Panc1 (cell line): ENCODE measurements at regions not wholly inside any gene's neighbourhood (a gene's known extent, or its start where the extent isn't known, plus 50 kb on each side); places are given as distances from the start of the nearest gene placed in this dataset.

ENCODE experiments used
- ATAC-seq: fragments of 200-7000 bp; cut with Tn5 transposase; 2 replicates; pipeline ENCODE4 v1.9.1; 2020; ENCODE audit warnings: mild to moderate bottlenecking, moderate library complexity
- BruUV-seq: library from RNA; stranded (reverse); fragments of 400-500 nt; replicated peaks from 2 replicates; lab custom pipeline; 2021; lab: Mats Ljungman, UMichigan
- CTCF ChIA-PET: fragments of 300-600 bp; sonication (Branson Sonifier 250); formaldehyde crosslinking; loops from one replicate; lab custom pipeline; 2022; ENCODE audit warnings: antibody characterized with exemption; lab: Charles Lee
- POLR2A ChIA-PET: fragments of 300-600 bp; sonication (Branson Sonifier 250); formaldehyde crosslinking; loops from one replicate; lab custom pipeline; 2022; ENCODE audit warnings: antibody characterized with exemption; lab: Charles Lee
- DNase-seq: peaks from one replicate; pipeline ENCODE4 v3.0.0-alpha.2; 2010; ENCODE audit warnings: low read depth, low spot score
- H3K27ac ChIP-seq: 2 replicates; pipeline ENCODE4 v1.5.1; 2011; ENCODE audit warnings: mild to moderate bottlenecking, low read length, inconsistent platforms
- H3K27me3 ChIP-seq: fragments of 200-500 bp; sonication (Bioruptor generic); 2 replicates; pipeline ENCODE4 v1.6.0; 2014; ENCODE audit warnings: low read length, inconsistent platforms; ENCODE audit not compliant: control insufficient read depth, insufficient read depth
- H3K36me3 ChIP-seq: fragments of 200-500 bp; sonication (Bioruptor generic); 2 replicates; pipeline ENCODE4 v1.5.1; 2014; ENCODE audit warnings: inconsistent platforms, mild to moderate bottlenecking, low read length, moderate library complexity; ENCODE audit not compliant: control insufficient read depth, insufficient read depth
- H3K4me1 ChIP-seq: 2 replicates; pipeline ENCODE4 v1.5.1; 2011; ENCODE audit warnings: inconsistent platforms, mild to moderate bottlenecking, low read length, moderate library complexity; ENCODE audit not compliant: control insufficient read depth, insufficient read depth
- H3K4me3 ChIP-seq, 2 experiments: 2 replicates each; pipeline ENCODE4 v1.5.1; 2011 to 2012; ENCODE audit warnings: low read depth in 2 of 2, low read length in 2 of 2, mild to moderate bottlenecking in 2 of 2, inconsistent platforms in 1 of 2, moderate library complexity in 1 of 2
- H3K9me3 ChIP-seq: fragments of 200-500 bp; sonication (Bioruptor generic); 2 replicates; pipeline ENCODE4 v1.5.1; 2014; ENCODE audit warnings: low read depth, mild to moderate bottlenecking, inconsistent platforms, low read length, moderate library complexity; ENCODE audit not compliant: control insufficient read depth, insufficient read depth
- POLR2AphosphoS5 ChIP-seq: IDR thresholded peaks from 2 replicates; pipeline ENCODE4 v1.6.1; 2012; ENCODE audit warnings: mild to moderate bottlenecking, low read depth, low read length, moderate library complexity
- REST ChIP-seq, 2 experiments: IDR thresholded peaks; 2 replicates each; pipeline ENCODE4 v1.6.1; 2011 to 2012; ENCODE audit warnings: low read depth in 2 of 2, control low read depth in 1 of 2, low read length in 1 of 2, mild to moderate bottlenecking in 1 of 2, moderate library complexity in 1 of 2; ENCODE audit not compliant: insufficient read depth in 1 of 2
- SIN3A ChIP-seq: IDR thresholded peaks from 2 replicates; pipeline ENCODE4 v1.6.1; 2012; ENCODE audit warnings: low read depth, mild to moderate bottlenecking, low read length, moderate library complexity, borderline replicate concordance; ENCODE audit not compliant: insufficient read depth
- TCF7L2 ChIP-seq: IDR thresholded peaks from 2 replicates; pipeline ENCODE4 v1.6.1; 2011; ENCODE audit warnings: mild to moderate bottlenecking, low read depth, low read length, inconsistent platforms
- in situ Hi-C: cut with HindIII; loops from 2 replicates; pipeline ENCODE4 v1.10.0; 2016; ENCODE audit warnings: low sequenced_read_pairs, low pct_unique_long_range_greater_than_20kb
- intact Hi-C: fragments of 100-400 bp; cut with micrococcal nuclease; formaldehyde crosslinking; loops from one replicate; pipeline ENCODE4 v1.10.0; 2022; ENCODE audit not compliant: unreplicated experiment
- TF ChIP-seq, protein P1 (sequence below): fragments of 450-650 bp; IDR thresholded peaks from 2 replicates; pipeline ENCODE4 v1.5.1; 2017; ENCODE audit warnings: mild to moderate bottlenecking

DNA sequence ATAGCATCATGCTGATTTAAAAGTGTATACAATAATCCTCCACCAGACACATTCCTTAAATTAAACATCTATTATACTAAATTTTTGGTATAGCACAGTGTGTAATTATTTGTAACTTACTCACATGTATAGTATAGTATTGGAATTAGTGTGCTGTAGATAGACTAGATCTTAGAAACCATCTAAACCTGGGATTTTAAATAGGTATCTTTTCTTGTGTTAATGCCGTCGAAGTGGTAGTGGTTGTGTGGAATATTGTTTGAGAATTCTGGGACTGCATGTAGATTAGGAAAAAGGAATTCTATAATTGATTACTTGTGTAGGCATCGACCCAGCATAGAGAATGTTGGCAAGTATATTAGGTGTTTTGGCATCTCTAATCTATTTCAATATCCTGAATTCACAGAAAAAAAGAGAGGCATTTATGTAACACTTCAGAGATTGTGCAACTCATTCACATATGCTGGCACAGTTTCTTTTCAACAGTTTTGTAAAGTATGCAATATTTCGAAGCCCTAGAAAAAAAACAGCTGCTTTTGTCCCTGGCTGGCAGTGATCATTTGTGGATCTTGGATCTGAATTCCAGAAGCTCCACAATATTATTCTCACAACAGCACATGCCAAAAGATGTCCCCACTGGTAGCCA is 145.5 kb upstream of the AGR3 start:
- no peak for DNase-seq
- no peak for ATAC-seq
- no peaks in the 10 kb centered on the region for H3K4me1 ChIP-seq
- intact Hi-C loops (no loop called here), in situ Hi-C loops (no loop called here)
- no peak overlapping the region for H3K27ac ChIP-seq
- H3K4me3 ChIP-seq = no peak overlapping the region
- H3K27me3 ChIP-seq = no peaks in the 10 kb centered on the region
- BruUV-seq = no TSS peak
- H3K9me3 ChIP-seq = peaks cover 4% of the 10 kb centered on the region; the same call in 1 of the 2 replicates
- H3K36me3 ChIP-seq = no peaks in the 10 kb centered on the region
- no peak for TF ChIP-seq REST (IDR thresholded peaks at IDR 0.05; ENCODE audit: insufficient read depth in 1 of 2, low read depth in 2 of 2, low read length in 1 of 2)
- ChIA-PET CTCF (no interaction called here), POLR2A (no interaction called here)

DNA sequence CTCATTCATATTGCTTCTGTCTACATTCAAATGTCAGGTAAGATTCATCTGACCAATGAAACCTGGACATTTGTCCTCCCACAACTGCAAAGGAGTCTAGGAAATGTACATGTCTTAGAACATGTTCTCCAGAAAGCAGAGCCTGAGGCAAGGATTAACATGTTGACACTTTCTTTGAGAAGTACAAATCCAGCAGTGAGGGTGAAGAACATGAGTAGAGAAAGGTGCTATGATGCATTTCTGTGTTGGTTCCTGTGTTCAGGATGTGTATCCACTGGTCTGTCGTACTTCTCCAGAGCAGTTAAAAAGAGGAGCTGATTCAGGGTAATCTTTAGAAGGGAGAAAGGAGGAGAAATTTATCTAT is 146.0 kb upstream of the AGR3 start:
- DNase-seq (no peak), ATAC-seq (no peak)
- H3K27me3 ChIP-seq = no peaks in the 10 kb centered on the region
- no peaks in the 10 kb centered on the region for H3K4me1 ChIP-seq
- in situ Hi-C loops (no loop called here), intact Hi-C loops (no loop called here)
- no peak overlapping the region for H3K27ac ChIP-seq
- TF ChIP-seq TCF7L2 = no peak
- TF ChIP-seq, protein P1, sequence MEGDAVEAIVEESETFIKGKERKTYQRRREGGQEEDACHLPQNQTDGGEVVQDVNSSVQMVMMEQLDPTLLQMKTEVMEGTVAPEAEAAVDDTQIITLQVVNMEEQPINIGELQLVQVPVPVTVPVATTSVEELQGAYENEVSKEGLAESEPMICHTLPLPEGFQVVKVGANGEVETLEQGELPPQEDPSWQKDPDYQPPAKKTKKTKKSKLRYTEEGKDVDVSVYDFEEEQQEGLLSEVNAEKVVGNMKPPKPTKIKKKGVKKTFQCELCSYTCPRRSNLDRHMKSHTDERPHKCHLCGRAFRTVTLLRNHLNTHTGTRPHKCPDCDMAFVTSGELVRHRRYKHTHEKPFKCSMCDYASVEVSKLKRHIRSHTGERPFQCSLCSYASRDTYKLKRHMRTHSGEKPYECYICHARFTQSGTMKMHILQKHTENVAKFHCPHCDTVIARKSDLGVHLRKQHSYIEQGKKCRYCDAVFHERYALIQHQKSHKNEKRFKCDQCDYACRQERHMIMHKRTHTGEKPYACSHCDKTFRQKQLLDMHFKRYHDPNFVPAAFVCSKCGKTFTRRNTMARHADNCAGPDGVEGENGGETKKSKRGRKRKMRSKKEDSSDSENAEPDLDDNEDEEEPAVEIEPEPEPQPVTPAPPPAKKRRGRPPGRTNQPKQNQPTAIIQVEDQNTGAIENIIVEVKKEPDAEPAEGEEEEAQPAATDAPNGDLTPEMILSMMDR = no peak
- no peak for TF ChIP-seq REST (IDR thresholded peaks at IDR 0.05; ENCODE audit: insufficient read depth in 1 of 2, low read depth in 2 of 2, low read length in 1 of 2)
- no peak for TF ChIP-seq POLR2AphosphoS5
- TF ChIP-seq SIN3A = no peak
- H3K36me3 ChIP-seq = no peaks in the 10 kb centered on the region
- no peak overlapping the region for H3K4me3 ChIP-seq
- no TSS peak for BruUV-seq
- ChIA-PET CTCF (no interaction called here), POLR2A (no interaction called here)
- peaks cover 4% of the 10 kb centered on the region; the same call in 1 of the 2 replicates for H3K9me3 ChIP-seq
